AG09319 (cell line): ENCODE measurements at regions not wholly inside any gene's neighbourhood (a gene's known extent, or its start where the extent isn't known, plus 50 kb on each side); places are given as distances from the start of the nearest gene placed in this dataset.

ENCODE experiments used
- DNase-seq: peaks from one replicate; pipeline ENCODE4 v3.0.0-alpha.2; 2010; ENCODE audit warnings: low read depth; ENCODE audit errors: extremely low read depth
- TF ChIP-seq, protein P1 (sequence below): IDR thresholded peaks from 2 replicates; pipeline ENCODE4 v1.5.1; 2011; ENCODE audit warnings: low read depth, mild to moderate bottlenecking, inconsistent platforms, low read length, moderate library complexity

DNA sequence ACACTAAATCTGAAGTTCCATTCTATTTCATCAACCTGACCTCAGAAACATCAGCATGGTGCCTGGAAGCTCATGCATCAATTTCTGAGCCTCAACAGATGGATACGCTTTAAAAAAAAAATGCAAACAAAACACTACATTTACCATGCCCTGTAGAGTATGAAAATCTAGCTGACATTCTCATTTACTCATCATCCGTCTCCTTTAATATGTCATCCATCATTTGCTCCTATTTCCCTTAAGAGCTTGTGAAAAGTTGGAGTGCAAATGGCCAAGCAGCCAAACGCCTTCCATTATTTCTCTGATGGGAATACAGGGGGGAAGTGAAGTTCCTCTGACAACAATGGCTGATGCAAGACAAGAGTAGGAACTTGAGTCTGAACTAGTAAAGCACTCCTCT is 295.0 kb downstream of the TGFB2 start:
- TF ChIP-seq, protein P1, sequence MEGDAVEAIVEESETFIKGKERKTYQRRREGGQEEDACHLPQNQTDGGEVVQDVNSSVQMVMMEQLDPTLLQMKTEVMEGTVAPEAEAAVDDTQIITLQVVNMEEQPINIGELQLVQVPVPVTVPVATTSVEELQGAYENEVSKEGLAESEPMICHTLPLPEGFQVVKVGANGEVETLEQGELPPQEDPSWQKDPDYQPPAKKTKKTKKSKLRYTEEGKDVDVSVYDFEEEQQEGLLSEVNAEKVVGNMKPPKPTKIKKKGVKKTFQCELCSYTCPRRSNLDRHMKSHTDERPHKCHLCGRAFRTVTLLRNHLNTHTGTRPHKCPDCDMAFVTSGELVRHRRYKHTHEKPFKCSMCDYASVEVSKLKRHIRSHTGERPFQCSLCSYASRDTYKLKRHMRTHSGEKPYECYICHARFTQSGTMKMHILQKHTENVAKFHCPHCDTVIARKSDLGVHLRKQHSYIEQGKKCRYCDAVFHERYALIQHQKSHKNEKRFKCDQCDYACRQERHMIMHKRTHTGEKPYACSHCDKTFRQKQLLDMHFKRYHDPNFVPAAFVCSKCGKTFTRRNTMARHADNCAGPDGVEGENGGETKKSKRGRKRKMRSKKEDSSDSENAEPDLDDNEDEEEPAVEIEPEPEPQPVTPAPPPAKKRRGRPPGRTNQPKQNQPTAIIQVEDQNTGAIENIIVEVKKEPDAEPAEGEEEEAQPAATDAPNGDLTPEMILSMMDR, result no peak
- no peak for DNase-seq

DNA sequence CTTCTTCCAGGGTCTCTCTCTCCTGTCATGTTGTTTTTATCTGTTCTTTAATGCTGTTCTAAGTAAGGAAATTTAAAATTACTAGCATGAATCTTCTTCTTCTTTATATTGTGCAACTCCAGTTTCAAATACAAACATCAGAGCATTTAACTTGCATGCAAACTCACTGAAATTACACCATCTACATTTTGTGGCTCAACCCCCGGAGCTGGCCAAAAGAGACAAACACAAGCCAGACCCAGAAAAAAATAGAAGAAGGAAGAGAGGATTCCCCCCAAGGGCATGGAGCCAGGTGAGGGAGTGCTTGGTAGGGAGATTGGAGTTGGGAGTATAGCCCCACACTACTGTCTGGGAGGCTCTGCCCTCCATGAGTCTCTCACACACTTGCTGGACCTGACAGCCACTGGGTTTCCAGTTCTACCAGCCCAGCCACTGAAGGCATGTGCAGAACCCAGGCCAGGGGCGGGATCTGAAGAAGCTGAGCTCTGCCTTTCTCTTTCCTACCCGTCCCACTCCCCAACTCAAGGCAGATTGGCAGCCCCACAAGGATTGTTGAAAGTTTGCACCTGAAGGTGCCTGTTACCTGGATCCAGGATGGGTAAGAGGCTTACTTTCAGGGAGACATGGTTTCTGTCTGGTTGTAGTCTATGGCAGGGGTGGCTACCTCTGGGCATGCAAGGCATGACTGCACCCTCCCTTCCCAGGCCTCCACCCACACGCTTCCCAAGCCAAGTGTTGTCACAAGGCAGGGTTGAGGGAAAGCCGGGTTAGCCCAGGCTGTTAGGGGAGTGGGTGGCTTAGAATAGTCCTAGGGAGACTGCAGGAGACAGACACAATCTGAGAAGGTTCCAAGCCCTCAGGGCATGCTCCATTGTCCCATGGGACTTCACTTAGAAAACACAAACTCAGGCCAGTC is 297.2 kb downstream of the TGFB2 start:
- TF ChIP-seq, protein P1, result no peak
- DNase-seq, result peak; percentile 51

DNA sequence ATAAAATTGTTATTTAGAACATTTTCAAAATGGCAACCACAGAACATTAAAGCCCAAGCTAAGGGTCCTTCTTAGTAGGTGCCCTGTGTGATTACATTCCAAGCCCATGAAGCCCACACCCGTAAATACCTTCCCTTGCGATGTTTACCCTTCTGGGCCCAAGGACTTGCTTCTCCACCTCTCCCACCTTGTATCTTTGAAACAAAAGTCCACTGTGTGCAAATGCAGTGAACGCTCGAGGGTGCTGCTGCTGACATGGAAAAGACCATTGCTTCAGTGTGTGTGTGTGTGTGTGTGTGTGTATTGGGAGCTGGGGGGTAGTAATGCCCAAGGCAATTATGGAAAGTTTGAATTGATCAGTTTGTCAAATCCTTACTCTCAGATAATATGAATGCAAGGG is 298.1 kb downstream of the TGFB2 start:
- TF ChIP-seq, protein P1, result no peak
- no peak for DNase-seq

DNA sequence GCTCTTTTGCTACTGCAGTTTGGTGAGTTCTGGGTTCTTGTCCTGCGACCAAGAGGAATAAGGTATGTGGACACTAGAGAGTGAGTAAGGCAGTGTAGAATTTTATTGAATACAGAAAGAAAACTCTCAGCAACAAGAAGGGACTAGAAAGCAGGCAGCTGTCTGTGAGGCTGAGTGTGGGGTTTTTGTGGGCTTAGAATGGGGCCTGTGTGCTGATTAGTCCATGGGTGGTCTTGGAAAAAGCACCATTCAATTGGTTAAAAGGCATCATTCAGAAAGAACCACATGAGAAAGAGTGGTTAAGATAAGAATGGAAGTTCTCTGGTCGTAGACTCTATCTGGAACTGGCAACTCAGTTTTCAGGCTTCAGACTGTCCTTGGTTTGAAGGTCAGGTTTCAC is 298.8 kb downstream of the TGFB2 start:
- DNase-seq, result no peak

DNA sequence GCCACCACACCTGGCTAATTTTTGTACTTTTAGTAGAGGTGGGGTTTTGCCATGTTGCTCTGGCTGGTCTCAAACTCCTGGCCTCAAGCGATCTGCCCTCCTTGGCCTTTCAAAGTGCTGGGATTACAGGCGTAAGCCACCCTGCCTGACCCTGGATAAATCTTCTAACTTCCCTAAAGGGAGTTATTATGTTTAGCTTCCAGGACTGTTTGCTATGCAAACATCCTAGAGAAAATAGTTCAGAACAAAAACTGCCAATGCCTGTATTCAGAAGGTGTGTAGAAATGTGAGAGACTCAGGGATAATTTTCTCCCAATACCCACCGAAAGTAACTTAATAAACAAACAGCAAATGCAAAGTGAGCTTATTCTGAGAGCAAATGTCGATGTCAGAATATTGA is 301.2 kb downstream of the TGFB2 start:
- DNase-seq, result no peak
- TF ChIP-seq, protein P1, result no peak

More for the DNA sequence above, 298.8 kb downstream of the TGFB2 start:
- TF ChIP-seq, protein P1, result no peak

DNA sequence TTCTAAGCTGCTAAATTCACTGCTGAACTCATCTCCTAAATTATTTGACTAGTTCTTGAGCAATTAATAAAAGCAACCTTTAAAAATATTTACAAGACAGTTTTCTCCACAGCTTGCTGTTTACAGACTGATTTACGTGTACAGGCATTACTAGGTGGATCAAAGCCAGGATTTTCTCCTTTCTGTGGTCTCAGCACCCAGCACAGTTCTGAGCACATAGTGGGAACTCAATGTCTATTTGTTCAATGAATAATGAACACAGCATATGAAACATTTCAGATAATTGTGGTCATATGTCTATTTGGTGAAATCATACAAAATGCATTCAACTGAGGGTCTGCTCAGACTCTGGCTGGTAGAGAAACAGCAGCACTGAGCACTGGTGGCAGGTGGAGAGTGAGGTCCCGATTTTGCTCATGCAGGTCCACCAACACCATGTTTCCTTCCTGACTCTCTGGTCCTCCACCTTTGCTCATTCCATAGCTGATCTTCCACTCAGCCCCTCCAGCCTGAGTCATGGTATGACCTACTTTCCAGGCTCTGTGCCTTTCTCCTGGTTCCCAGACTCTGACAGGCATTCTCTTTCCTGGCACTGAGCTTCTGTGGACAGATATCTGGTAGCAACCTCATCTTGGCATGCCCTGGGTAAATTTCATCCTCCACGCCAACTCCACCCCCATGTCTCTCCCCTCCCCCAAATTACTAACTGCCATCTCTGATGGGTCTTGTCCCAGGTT is 311.3 kb downstream of the TGFB2 start:
- DNase-seq, result no peak
- TF ChIP-seq, protein P1, result no peak

DNA sequence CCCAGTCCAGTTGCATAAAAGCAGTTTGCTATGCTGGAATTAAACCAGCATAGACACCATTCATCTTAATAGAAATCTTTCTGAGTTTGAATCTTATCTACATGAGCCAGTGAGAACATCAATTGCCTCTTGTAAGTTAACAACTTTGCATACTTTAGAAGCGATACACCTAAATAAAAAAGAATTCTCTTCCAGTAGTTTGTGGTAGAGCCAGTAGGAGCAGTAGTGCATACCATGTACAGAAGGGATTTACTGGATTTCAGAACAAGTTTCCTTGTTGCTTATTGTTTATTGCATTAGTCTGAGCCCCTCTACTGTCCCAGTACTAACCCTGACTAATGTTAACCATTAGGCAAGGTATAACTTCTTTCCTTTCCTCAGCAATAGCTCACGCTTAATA is 313.1 kb downstream of the TGFB2 start:
- TF ChIP-seq, protein P1, result no peak

More for the DNA sequence above, 313.1 kb downstream of the TGFB2 start:
- DNase-seq, result no peak
